Ovary (tissue), 3 donors: ENCODE measurements at regions not wholly inside any gene's neighbourhood (a gene's known extent, or its start where the extent isn't known, plus 50 kb on each side); places are given as distances from the start of the nearest gene placed in this dataset.

Experiments used
- EP300 ChIP-seq: sonication (generic); formaldehyde crosslinking; IDR thresholded peaks from one replicate; pipeline ENCODE4 v1.6.1; 2017; ENCODE audit warnings: antibody characterized with exemption
- TF ChIP-seq, protein P1 (sequence below), 3 donors: fragments of 450-650 bp in 2 of 3; fragments of 200-600 bp in 1 of 3; IDR thresholded peaks; one replicate each; pipeline versions ENCODE4 v1.5.1 to v1.8.0; 2016 to 2022; ENCODE audit warnings: antibody characterized with exemption in 3 of 3, mild to moderate bottlenecking in 1 of 3
- donor health status: DM: no; HTN: no; CAD: no.

DNA sequence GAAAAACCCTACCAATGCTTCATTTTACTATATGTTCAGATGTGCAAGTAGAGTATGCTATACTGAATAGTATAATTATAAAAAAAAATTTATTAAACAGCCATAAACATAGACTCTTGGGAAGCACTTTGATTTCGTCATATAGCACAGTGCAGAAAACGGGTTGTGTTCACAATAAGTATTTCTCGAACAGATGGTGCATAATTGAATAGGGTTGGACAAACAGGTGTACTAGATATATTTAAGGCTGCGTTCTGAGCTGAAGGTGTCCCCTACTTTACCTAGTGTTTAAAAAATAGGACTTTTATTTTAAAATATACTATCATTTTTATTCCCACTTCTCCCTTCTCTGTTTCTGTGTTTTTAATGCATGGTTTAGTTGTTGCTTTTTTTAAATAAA, 841.5 kb downstream of the ANKRD7 start:
- TF ChIP-seq, protein P1, sequence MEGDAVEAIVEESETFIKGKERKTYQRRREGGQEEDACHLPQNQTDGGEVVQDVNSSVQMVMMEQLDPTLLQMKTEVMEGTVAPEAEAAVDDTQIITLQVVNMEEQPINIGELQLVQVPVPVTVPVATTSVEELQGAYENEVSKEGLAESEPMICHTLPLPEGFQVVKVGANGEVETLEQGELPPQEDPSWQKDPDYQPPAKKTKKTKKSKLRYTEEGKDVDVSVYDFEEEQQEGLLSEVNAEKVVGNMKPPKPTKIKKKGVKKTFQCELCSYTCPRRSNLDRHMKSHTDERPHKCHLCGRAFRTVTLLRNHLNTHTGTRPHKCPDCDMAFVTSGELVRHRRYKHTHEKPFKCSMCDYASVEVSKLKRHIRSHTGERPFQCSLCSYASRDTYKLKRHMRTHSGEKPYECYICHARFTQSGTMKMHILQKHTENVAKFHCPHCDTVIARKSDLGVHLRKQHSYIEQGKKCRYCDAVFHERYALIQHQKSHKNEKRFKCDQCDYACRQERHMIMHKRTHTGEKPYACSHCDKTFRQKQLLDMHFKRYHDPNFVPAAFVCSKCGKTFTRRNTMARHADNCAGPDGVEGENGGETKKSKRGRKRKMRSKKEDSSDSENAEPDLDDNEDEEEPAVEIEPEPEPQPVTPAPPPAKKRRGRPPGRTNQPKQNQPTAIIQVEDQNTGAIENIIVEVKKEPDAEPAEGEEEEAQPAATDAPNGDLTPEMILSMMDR (IDR thresholded peaks at IDR 0.05): no peak
- no peak for TF ChIP-seq EP300
